ENCODE measurements at regions not wholly inside any gene's neighbourhood (a gene's known extent, or its start where the extent isn't known, plus 50 kb on each side); places are given as distances from the start of the nearest gene placed in this dataset.
"Not testable (repeated sequence)": the region's sequence is repeated elsewhere in the genome, so short reads cannot be mapped to it uniquely, and the experiment has no call there.

DNA sequence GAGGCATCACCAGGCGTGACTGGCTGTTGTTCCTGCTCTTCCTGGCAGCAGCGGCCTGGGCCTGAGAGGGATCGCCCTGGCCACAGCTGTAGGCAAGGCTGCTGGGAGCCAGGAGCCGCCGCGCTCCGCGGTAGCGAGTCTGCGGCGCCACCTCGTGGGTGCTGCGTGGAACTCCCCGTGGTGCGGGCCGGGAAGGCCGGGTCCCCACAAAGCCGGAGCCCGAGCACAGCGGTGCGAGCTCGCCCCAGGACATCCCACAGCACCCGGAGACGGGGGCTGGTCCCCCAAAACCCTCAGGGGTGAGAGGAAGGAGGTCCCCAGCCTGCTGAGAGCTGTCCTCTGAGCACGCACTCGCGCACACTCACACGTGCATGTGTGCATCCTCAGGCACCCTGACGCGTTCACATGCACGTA is 320.0 kb upstream of the PLGLB1 start:
- H2AFZ ChIP-seq (ENCODE audit: low read length); H3K27me3 ChIP-seq (replicated peaks; ENCODE audit: insufficient read depth, low read length); H3K79me2 ChIP-seq (ENCODE audit: low read length); H4K20me1 ChIP-seq (ENCODE audit: insufficient read depth, low read length); H3K9ac ChIP-seq (ENCODE audit: low read length); H3K27ac ChIP-seq (ENCODE audit: low read length); H3K4me2 ChIP-seq (ENCODE audit: low read depth, low read length); H3K9me3 ChIP-seq (replicated peaks; ENCODE audit: insufficient read depth, low read length); H3K36me3 ChIP-seq (replicated peaks; ENCODE audit: insufficient read depth, low read length); H3F3A ChIP-seq (ENCODE audit: insufficient read depth, low read length); H3K4me1 ChIP-seq (ENCODE audit: low read length); H3K9me2 ChIP-seq (replicated peaks; ENCODE audit: insufficient read depth, low read length); H3K4me3 ChIP-seq (ENCODE audit: low read length): not testable (repeated sequence)
- TF ChIP-seq, protein P1, sequence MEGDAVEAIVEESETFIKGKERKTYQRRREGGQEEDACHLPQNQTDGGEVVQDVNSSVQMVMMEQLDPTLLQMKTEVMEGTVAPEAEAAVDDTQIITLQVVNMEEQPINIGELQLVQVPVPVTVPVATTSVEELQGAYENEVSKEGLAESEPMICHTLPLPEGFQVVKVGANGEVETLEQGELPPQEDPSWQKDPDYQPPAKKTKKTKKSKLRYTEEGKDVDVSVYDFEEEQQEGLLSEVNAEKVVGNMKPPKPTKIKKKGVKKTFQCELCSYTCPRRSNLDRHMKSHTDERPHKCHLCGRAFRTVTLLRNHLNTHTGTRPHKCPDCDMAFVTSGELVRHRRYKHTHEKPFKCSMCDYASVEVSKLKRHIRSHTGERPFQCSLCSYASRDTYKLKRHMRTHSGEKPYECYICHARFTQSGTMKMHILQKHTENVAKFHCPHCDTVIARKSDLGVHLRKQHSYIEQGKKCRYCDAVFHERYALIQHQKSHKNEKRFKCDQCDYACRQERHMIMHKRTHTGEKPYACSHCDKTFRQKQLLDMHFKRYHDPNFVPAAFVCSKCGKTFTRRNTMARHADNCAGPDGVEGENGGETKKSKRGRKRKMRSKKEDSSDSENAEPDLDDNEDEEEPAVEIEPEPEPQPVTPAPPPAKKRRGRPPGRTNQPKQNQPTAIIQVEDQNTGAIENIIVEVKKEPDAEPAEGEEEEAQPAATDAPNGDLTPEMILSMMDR (IDR thresholded peaks at IDR 0.05; ENCODE audit: low read length), result peak; percentile 31
- peak; percentile 20 for DNase-seq

DNA sequence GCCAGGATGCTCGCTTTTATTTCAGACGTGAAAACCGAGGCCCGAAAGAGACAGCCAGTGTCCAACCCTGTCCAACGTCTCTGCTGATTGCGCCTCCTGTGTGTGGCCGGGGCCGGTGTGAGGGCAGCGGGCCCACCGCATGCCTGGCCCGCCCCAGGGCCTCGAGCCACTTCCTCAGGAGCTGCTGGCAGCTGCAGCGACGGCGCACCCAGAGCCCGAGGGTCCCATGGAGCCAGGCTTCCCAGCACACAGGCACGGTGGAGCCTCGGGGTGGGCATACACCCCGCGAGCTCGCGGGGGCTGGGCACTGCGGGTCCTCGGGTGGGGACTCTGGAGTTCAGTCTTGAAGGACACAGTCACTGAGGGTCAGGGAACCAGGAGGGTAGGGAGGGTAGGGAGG is 320.5 kb upstream of the PLGLB1 start:
- not testable (repeated sequence) for H4K20me1 ChIP-seq (ENCODE audit: insufficient read depth, low read length); H3K4me1 ChIP-seq (ENCODE audit: low read length); H3K4me3 ChIP-seq (ENCODE audit: low read length); H3K36me3 ChIP-seq (replicated peaks; ENCODE audit: insufficient read depth, low read length); DNase-seq; H3K27me3 ChIP-seq (replicated peaks; ENCODE audit: insufficient read depth, low read length); H3K27ac ChIP-seq (ENCODE audit: low read length); H3F3A ChIP-seq (ENCODE audit: insufficient read depth, low read length); H3K4me2 ChIP-seq (ENCODE audit: low read depth, low read length); H2AFZ ChIP-seq (ENCODE audit: low read length); H3K9ac ChIP-seq (ENCODE audit: low read length); H3K9me2 ChIP-seq (replicated peaks; ENCODE audit: insufficient read depth, low read length); H3K9me3 ChIP-seq (replicated peaks; ENCODE audit: insufficient read depth, low read length); H3K79me2 ChIP-seq (ENCODE audit: low read length)

DNA sequence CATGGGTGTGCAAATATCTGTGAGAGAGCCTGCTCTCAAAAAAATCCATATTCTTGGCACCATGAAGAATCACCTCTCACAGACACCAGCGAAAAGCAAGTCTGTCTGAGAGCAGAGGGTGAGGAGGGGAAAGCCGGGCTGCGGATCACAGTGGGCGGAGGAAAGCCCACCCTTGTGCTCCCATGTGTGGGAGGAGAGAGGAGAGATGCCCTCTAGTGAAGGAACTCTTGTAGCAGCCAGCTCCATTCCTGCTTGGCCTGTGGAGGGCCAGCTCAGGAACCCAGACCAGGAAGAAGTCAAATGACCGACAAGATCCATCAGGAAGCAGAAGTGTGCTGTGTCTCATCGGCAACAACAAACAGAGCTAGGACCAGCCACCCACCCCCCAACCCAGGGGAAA is 321.7 kb upstream of the PLGLB1 start:
- H3K4me3 ChIP-seq (ENCODE audit: low read length); H3K79me2 ChIP-seq (ENCODE audit: low read length); H3K36me3 ChIP-seq (replicated peaks; ENCODE audit: insufficient read depth, low read length); H3K27me3 ChIP-seq (replicated peaks; ENCODE audit: insufficient read depth, low read length); H3K4me2 ChIP-seq (ENCODE audit: low read depth, low read length); DNase-seq; H3K9ac ChIP-seq (ENCODE audit: low read length); H3K9me3 ChIP-seq (replicated peaks; ENCODE audit: insufficient read depth, low read length); H3K9me2 ChIP-seq (replicated peaks; ENCODE audit: insufficient read depth, low read length); H2AFZ ChIP-seq (ENCODE audit: low read length); H4K20me1 ChIP-seq (ENCODE audit: insufficient read depth, low read length); H3K27ac ChIP-seq (ENCODE audit: low read length); H3K4me1 ChIP-seq (ENCODE audit: low read length); H3F3A ChIP-seq (ENCODE audit: insufficient read depth, low read length): not testable (repeated sequence)

DNA sequence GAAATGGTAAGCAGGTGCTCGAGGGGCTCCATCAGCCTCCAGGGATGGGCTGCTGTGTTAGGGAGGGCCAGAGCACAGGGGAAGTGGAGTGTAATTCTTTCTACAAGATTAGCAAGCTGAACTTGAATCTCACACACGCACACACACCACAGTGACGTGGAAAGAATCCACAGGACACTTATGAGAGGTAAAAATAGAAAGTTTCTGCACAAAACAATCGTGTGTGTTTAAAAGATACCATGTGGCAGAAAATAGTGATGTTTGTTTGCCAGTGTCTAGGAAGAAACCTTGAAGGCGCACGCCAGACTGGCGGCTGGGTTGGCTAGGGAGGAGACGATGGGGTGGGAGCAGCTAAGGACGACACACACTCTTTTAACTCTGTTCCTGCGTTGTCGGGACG is 323.6 kb upstream of the PLGLB1 start:
- not testable (repeated sequence) for H3K4me3 ChIP-seq (ENCODE audit: low read length); H3K27me3 ChIP-seq (replicated peaks; ENCODE audit: insufficient read depth, low read length); H4K20me1 ChIP-seq (ENCODE audit: insufficient read depth, low read length); H3K9me3 ChIP-seq (replicated peaks; ENCODE audit: insufficient read depth, low read length); H3K9ac ChIP-seq (ENCODE audit: low read length); H3K9me2 ChIP-seq (replicated peaks; ENCODE audit: insufficient read depth, low read length); H3K4me1 ChIP-seq (ENCODE audit: low read length); H3K27ac ChIP-seq (ENCODE audit: low read length); H3F3A ChIP-seq (ENCODE audit: insufficient read depth, low read length); H3K36me3 ChIP-seq (replicated peaks; ENCODE audit: insufficient read depth, low read length); H3K79me2 ChIP-seq (ENCODE audit: low read length); H3K4me2 ChIP-seq (ENCODE audit: low read depth, low read length); H2AFZ ChIP-seq (ENCODE audit: low read length); DNase-seq

DNA sequence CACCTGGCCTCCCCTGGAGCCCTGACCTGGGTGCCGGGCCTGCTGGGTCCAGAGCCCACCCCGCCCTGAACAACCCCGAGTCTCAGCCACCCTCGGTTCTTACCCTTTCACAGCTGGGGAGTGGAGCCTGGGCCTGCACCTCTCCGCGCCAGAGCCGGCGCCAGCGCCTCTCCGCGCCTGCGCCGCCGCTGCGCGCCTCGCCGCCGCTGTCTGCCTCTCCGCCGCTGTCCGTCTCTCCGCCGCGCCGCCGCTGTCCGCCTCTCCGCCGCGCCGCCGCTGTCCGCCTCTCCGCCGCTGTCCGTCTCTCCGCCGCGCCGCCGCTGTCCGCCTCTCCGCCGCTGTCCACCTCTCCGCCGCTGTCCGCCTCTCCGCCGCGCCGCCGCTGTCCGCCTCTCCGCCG is 326.9 kb upstream of the PLGLB1 start:
- not testable (repeated sequence) for H3F3A ChIP-seq (ENCODE audit: insufficient read depth, low read length); H3K36me3 ChIP-seq (replicated peaks; ENCODE audit: insufficient read depth, low read length); H3K27ac ChIP-seq (ENCODE audit: low read length); H4K20me1 ChIP-seq (ENCODE audit: insufficient read depth, low read length); H3K27me3 ChIP-seq (replicated peaks; ENCODE audit: insufficient read depth, low read length); H3K79me2 ChIP-seq (ENCODE audit: low read length); H3K9ac ChIP-seq (ENCODE audit: low read length); H3K4me2 ChIP-seq (ENCODE audit: low read depth, low read length); H2AFZ ChIP-seq (ENCODE audit: low read length); H3K4me3 ChIP-seq (ENCODE audit: low read length); DNase-seq; H3K9me2 ChIP-seq (replicated peaks; ENCODE audit: insufficient read depth, low read length); H3K4me1 ChIP-seq (ENCODE audit: low read length); H3K9me3 ChIP-seq (replicated peaks; ENCODE audit: insufficient read depth, low read length)

DNA sequence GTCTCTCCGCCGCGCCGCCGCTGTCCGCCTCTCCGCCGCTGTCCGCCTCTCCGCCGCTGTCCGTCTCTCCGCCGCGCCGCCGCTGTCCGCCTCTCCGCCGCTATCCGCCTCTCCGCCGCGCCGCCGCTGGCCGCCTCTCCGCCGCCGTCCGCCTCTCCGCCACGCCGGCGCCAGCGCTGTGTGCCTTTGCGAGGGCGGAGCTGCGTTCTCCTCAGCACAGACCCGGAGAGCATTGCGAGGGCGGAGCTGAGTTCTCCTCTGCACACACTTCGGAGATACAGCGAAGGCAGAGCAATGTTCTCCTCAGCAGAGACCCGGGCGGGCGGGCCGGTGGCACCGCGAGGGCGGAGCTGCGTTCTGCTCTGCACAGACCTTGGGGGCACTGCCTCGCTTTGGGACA is 327.4 kb upstream of the PLGLB1 start:
- not testable (repeated sequence) for H3K4me2 ChIP-seq (ENCODE audit: low read depth, low read length); H3K4me1 ChIP-seq (ENCODE audit: low read length); H3K9me3 ChIP-seq (replicated peaks; ENCODE audit: insufficient read depth, low read length); H3K79me2 ChIP-seq (ENCODE audit: low read length); H3K4me3 ChIP-seq (ENCODE audit: low read length); H2AFZ ChIP-seq (ENCODE audit: low read length); DNase-seq; H3F3A ChIP-seq (ENCODE audit: insufficient read depth, low read length); H3K27me3 ChIP-seq (replicated peaks; ENCODE audit: insufficient read depth, low read length); H4K20me1 ChIP-seq (ENCODE audit: insufficient read depth, low read length); H3K9ac ChIP-seq (ENCODE audit: low read length); H3K36me3 ChIP-seq (replicated peaks; ENCODE audit: insufficient read depth, low read length); H3K9me2 ChIP-seq (replicated peaks; ENCODE audit: insufficient read depth, low read length); H3K27ac ChIP-seq (ENCODE audit: low read length)

DNA sequence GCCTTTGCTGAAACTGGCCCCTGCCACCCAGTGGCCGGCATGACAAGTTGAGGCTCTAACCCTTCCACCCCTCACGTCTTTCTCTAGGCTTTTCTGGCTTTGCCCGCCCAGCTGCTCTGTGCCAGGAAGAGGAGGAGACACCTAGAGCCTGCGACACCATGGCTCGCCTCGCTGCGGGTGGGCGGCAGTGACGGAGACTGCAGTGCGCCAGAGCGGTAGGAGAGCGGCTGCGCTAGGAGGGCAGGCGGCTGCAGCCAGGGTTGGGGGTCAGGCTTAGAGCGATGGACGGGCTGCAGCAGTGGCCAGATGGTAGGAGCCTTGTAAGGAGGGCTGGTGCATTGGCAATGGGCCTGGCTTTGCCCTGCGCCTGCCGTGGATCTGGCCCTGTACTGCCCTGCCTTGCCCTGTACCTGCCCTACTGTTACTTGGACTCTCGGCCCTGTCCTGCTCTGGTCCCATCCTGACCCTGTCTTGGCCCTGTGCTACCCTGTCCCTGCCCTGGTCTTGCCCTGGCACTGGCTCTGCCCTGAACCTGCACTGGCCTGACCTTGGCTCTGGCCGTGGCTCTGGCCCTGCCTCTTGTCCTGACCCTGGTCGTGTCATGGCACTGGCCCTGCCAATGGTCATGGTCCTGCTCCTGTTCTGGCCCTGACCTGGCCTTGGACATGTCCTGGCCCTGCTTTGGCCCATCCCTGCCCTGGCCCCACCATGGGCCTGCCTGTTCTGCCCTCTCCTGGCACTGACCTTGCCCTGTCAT is 330.7 kb upstream of the PLGLB1 start:
- not testable (repeated sequence) for H3F3A ChIP-seq (ENCODE audit: insufficient read depth, low read length); H2AFZ ChIP-seq (ENCODE audit: low read length); H3K36me3 ChIP-seq (replicated peaks; ENCODE audit: insufficient read depth, low read length); H3K9ac ChIP-seq (ENCODE audit: low read length); H3K9me3 ChIP-seq (replicated peaks; ENCODE audit: insufficient read depth, low read length); H3K4me1 ChIP-seq (ENCODE audit: low read length); H4K20me1 ChIP-seq (ENCODE audit: insufficient read depth, low read length); H3K9me2 ChIP-seq (replicated peaks; ENCODE audit: insufficient read depth, low read length); H3K27me3 ChIP-seq (replicated peaks; ENCODE audit: insufficient read depth, low read length); H3K4me3 ChIP-seq (ENCODE audit: low read length); H3K27ac ChIP-seq (ENCODE audit: low read length); H3K4me2 ChIP-seq (ENCODE audit: low read depth, low read length); DNase-seq; H3K79me2 ChIP-seq (ENCODE audit: low read length)

All from MM.1S (cell line).